Stimulated activated CD4-positive, alpha-beta T cell treated with anti-CD3 and anti-CD28 coated beads, TNF-alpha, amount 100 ng/mL, for 4 hours (primary cell): ENCODE measurements at regions not wholly inside any gene's neighbourhood (a gene's known extent, or its start where the extent isn't known, plus 50 kb on each side); places are given as distances from the start of the nearest gene placed in this dataset.
"Not testable (repeated sequence)": the region's sequence is repeated elsewhere in the genome, so short reads cannot be mapped to it uniquely, and the experiment has no call there.

ENCODE experiments used
- DNase-seq, 3 experiments: peaks; one replicate each; pipeline ENCODE4 v3.0.0-alpha.2; 2020; ENCODE audit warnings: low read depth in 3 of 3

GRCh38 chr6:168939041-168939440, 314.6 kb downstream of the THBS2 start:
- no peak for DNase-seq

DNA sequence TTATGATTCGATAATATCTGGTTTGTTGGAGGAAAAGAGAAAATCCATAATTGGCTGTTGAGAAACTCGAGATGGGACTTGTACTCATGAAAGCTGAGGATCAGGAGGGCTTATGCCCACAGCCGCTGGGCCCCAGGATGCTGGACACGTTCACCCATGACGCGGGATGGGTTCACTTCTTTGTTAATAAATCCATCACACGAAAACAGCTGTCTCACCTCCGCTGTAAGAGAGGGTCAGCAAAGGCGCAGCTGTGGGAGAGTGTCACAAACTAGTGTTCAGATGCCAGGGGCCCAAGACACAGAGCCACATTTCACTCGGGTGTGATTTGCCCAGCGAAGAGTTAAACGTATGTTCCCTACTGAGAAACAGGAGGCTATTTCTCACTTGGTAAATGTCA, 315.1 kb downstream of the THBS2 start:
- DNase-seq: no peak

DNA sequence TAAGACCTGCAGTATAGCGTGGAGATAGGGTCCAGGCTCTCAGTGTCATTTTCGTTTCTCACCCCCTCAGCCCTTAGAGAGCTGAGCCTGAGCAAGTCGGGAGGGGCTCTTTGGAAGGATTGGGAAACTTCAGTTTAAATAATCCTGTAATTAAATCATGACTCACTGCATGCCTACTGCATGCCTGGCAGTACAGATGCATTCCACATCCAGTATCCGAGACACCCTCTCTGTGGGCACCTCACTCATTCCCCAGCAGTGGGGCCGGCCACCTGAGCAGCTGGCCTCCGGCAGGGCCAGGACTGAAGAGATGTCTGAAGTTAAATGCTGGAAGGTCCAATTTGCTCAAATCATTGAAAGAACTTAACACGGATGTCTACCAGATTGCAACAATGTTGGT, 316.6 kb downstream of the THBS2 start:
- DNase-seq: no peak

DNA sequence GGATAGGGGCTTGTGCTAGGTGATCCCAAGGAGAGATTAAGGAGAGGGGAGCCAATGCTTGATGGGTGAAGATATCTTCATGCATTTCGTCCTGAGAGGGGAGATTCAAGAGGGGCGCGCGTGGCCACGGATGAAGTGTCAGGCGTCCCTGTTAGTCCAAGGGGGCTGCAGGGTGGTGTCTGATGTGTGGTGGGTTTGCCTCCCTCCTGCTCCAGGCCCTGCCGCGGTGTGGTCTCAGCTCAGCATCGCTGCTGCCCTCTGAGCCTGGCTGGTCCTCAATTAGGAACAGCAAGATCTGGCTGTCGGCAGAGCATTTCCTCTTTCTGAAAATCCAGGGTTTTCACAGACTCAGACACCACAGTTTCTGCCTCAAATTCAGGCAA, 318.0 kb downstream of the THBS2 start:
- no peak for DNase-seq

- DNase-seq: no peak
Measured at GRCh38 chr6:168934660-168935627, 318.7 kb downstream of the THBS2 start.

GRCh38 chr6:168932171-168932570, 321.5 kb downstream of the THBS2 start:
- not testable (repeated sequence) for DNase-seq

- DNase-seq: not testable (repeated sequence)
Measured at GRCh38 chr6:168931072-168931471, 322.6 kb downstream of the THBS2 start.

DNA sequence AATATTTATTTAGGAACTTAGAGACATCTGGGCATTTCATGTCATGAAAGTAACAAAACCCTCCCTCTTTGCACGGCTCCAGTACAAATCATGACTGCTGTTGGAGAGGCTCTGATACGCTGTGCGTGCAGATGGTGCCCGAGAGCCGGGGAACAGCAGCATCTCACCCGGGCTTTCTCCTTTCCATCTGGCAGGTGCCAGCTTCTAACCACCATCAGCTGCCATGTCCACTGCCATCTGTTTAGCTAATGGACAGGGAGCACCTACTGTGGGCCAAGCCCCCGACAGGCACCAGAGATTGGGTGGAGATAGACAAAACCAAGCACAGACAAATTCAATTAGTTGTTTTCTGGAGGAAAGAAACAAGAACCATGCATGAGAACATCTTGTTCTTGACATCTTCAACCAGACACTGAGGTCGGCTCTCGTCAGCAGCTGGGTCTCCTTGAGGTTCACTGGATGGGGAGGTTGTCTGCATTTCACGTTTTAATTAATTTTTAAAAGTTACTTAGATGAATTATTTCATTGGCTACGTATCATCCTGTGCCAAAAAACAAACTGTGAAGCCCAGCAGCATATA, 323.7 kb downstream of the THBS2 start:
- DNase-seq: no peak

- DNase-seq: no peak
Measured at GRCh38 chr6:168928012-168928411, 325.6 kb downstream of the THBS2 start.

GRCh38 chr6:168927026-168927425, 326.6 kb downstream of the THBS2 start:
- no peak for DNase-seq

- no peak for DNase-seq
Measured at GRCh38 chr6:168926306-168926705, 327.3 kb downstream of the THBS2 start.

DNA sequence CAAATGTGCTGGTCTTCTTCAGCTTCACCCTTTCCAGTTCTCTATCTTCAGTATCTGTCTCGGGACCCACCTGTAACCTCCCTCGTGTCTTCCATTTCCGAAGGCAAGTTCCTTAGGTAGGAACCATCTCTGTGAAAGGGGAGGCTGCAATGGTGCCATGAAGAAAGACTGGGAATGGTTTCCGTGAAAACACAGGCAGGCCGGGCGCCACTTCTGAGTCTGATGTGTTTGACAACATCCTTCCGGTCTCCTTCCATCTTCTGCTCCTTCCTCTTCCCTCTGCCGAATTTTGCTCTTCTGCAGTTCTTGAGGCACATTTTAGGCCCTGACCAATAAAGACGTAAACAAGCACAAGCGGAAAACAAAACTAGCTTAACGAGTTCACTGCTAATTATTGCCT, 328.0 kb downstream of the THBS2 start:
- DNase-seq: no peak

GRCh38 chr6:168923171-168923570, 330.5 kb downstream of the THBS2 start:
- no peak for DNase-seq

GRCh38 chr6:168922436-168922835, 331.2 kb downstream of the THBS2 start:
- DNase-seq: no peak

GRCh38 chr6:168920289-168920688, 333.4 kb downstream of the THBS2 start:
- DNase-seq: no peak

GRCh38 chr6:168919470-168920179, 334.0 kb downstream of the THBS2 start:
- no peak for DNase-seq

DNA sequence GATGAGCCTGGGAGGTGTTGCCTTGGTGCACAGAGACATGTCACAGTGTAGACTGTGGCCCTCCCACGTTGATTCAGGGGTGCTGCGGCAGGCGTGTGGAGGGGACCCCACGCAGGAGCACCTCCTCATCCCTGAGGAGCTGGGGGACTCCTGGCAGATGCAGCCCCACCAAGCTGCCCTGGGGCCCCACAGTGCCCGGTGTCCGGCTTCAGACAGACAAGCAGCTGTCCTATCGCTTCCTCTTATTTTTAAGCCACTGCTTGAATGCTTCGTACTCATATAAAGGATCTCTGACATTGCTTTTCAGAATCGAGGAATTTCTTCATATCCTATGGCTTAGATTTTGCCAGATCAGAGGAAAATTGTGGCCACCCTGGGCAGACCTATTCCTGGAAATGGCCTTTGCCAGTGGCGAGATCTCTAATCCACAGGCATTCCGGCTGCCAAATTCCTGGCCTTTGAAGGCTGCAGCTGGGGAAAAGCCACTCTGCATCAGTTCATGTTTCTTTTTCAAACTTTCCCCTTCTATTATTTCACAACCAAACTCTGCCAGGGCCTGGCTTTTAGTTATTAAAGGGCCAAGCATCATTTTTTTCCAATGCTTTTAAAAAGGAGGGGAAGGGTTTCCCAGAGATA, 337.0 kb downstream of the THBS2 start:
- no peak for DNase-seq

GRCh38 chr6:168915855-168916254, 337.8 kb downstream of the THBS2 start:
- no peak for DNase-seq

DNA sequence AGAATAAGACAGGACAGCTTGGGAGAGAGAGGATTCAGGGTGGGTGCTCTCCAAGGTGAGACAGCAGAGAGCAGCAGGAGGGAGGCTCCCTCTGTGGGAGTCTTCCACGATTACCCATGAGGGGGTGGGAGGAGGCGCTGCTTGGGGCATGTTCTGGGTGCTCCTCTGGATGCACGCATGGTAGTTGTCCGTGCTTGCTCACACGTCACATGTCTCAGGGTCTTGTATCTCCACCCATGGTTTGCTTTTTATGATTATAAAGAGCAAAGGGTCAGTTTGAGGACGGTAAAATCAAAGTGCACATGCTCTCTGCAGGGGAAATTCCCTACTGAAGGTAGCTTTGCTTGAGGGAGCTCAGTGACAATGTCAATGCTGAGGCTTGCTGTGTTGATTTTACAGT, 338.4 kb downstream of the THBS2 start:
- DNase-seq: no peak

- no peak for DNase-seq
Measured at GRCh38 chr6:168913866-168914469, 339.7 kb downstream of the THBS2 start.

DNA sequence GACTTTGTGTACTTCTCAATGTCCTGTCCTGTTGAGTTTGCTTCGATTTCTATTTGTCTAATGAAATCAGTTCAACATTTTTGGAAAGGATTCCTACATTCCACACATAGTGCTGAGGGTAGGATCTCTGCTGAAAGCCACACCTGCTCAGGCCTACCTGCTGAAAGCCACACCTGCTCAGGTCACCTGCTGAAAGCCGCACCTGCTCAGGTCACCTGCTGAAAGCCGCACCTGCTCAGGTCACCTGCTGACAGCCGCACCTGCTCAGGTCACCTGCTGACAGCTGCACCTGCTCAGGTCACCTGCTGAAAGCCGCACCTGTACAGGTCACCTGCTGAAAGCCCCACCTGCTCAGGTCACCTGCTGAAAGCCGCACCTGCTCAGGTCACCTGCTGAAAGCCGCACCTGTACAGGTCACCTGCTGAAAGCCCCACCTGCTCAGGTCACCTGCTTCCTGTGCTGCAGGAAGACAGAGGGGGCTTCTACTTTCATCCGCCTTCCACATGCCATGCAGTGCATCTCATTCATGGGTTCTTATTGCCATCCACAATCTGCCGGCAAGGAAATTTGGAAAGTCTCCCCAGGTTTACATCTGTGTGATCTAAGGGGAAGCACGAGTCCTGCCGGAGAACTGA, 340.3 kb downstream of the THBS2 start:
- not testable (repeated sequence) for DNase-seq
